Endothelial cell of umbilical vein (primary cell): ENCODE measurements at regions not wholly inside any gene's neighbourhood (a gene's known extent, or its start where the extent isn't known, plus 50 kb on each side); places are given as distances from the start of the nearest gene placed in this dataset.

Experiments
- BruUV-seq: library from RNA; stranded (reverse); fragments of 400-500 nt; replicated peaks from 2 replicates; lab custom pipeline; 2021; lab: Mats Ljungman, UMichigan
- CTCF ChIA-PET: fragments of 300-600, 350-600 bp; sonication (Branson Sonifier 250); formaldehyde crosslinking; loops from one replicate; lab custom pipeline; 2021; ENCODE audit warnings: antibody characterized with exemption, inconsistent platforms; lab: Charles Lee
- POLR2A ChIA-PET: fragments of 300-600, 350-600 bp; sonication (Branson Sonifier 250); formaldehyde crosslinking; loops from one replicate; lab custom pipeline; 2021; ENCODE audit warnings: antibody characterized with exemption, inconsistent platforms; lab: Charles Lee
- DNase-seq: peaks from one replicate; pipeline ENCODE4 v3.0.0-alpha.2; 2011; ENCODE audit warnings: low read depth, low spot score
- FAIRE-seq: peaks from 2 replicates; lab custom pipeline; 2011; peaks lifted over from hg19 to GRCh38; lab: Jason Lieb, UNC
- H2AFZ ChIP-seq: 2 replicates; pipeline ENCODE4 v1.6.0; 2012; ENCODE audit warnings: low read depth, low read length, control low read depth, inconsistent platforms
- H3K27ac ChIP-seq: 2 replicates; pipeline ENCODE4 v1.5.1; 2011; ENCODE audit warnings: low read depth, mild to moderate bottlenecking, control low read depth, low read length, moderate library complexity; ENCODE audit not compliant: insufficient read depth
- H3K27me3 ChIP-seq, 2 experiments: 2 replicates each; pipeline versions ENCODE4 v1.6.0 to v1.6.1; 2011; ENCODE audit warnings: low read length in 2 of 2, mixed read lengths in 1 of 2; ENCODE audit not compliant: control insufficient read depth in 2 of 2, insufficient read depth in 2 of 2
- H3K36me3 ChIP-seq, 2 experiments: 2 replicates in 1 of 2; 3 replicates in 1 of 2; pipeline ENCODE4 v1.5.1; 2011; ENCODE audit warnings: low read length in 2 of 2, mild to moderate bottlenecking in 1 of 2, moderate library complexity in 1 of 2; ENCODE audit not compliant: control insufficient read depth in 2 of 2, insufficient read depth in 2 of 2; ENCODE audit errors: extremely low read depth in 1 of 2
- H3K4me1 ChIP-seq: 3 replicates; pipeline ENCODE4 v1.5.1; 2011; ENCODE audit warnings: mild to moderate bottlenecking, low read length; ENCODE audit not compliant: control insufficient read depth, insufficient read depth; ENCODE audit errors: extremely low read depth
- H3K4me2 ChIP-seq: 2 replicates; pipeline ENCODE4 v1.6.1; 2011; ENCODE audit warnings: low read length, control low read depth, mixed read lengths; ENCODE audit not compliant: insufficient read depth
- H3K4me3 ChIP-seq, 3 experiments: fragments of 200-600 bp in 1 of 3; sonication (generic), shearing (Covaris generic) in 1 of 3; replicated peaks in 1 of 3; 2 replicates each; pipeline ENCODE4 v1.5.1; 2011 to 2016; ENCODE audit warnings: control low read depth in 3 of 3, low read length in 3 of 3, mild to moderate bottlenecking in 2 of 3, inconsistent platforms in 1 of 3, low read depth in 1 of 3, moderate library complexity in 1 of 3; ENCODE audit not compliant: insufficient read depth in 1 of 3
- H3K79me2 ChIP-seq: 2 replicates; pipeline ENCODE4 v1.6.0; 2012; ENCODE audit warnings: low read length, inconsistent platforms; ENCODE audit not compliant: control insufficient read depth, insufficient read depth
- H3K9ac ChIP-seq: replicated peaks from 2 replicates; pipeline ENCODE3; 2011; ENCODE audit warnings: low read length, control low read depth; ENCODE audit not compliant: insufficient read depth; ENCODE audit errors: extremely low read depth
- H3K9me1 ChIP-seq: replicated peaks from 3 replicates; pipeline ENCODE4 v1.6.0; 2011; ENCODE audit warnings: mild to moderate bottlenecking, low read length; ENCODE audit not compliant: control insufficient read depth, insufficient read depth; ENCODE audit errors: extremely low read depth
- H3K9me3 ChIP-seq: replicated peaks from 2 replicates; pipeline ENCODE4 v1.5.1; 2012; ENCODE audit warnings: low read length, inconsistent platforms; ENCODE audit not compliant: control insufficient read depth, insufficient read depth
- H4K20me1 ChIP-seq: replicated peaks from 2 replicates; pipeline ENCODE3; 2011; ENCODE audit warnings: mild to moderate bottlenecking, low read length; ENCODE audit not compliant: control insufficient read depth, insufficient read depth; ENCODE audit errors: extremely low read depth
- CTCF ChIP-seq, 2 donors: IDR thresholded peaks; 1 replicate in 1 of 2; 2 replicates in 1 of 2; pipeline ENCODE4 v1.5.1; 2011; ENCODE audit warnings: low read length in 2 of 2, mild to moderate bottlenecking in 2 of 2, moderate library complexity in 2 of 2, control low read depth in 1 of 2, inconsistent platforms in 1 of 2, low read depth in 1 of 2; ENCODE audit not compliant: insufficient read depth in 1 of 2; ENCODE audit errors: extremely low read depth in 1 of 2
- EZH2 ChIP-seq: IDR thresholded peaks from 2 replicates; pipeline ENCODE4 v1.6.1; 2012; ENCODE audit warnings: borderline replicate concordance, low read depth, mild to moderate bottlenecking, moderate library complexity, low read length, inconsistent platforms; ENCODE audit not compliant: severe bottlenecking
- FOS ChIP-seq: IDR thresholded peaks from 2 replicates; pipeline ENCODE4 v1.6.1; 2011; ENCODE audit warnings: mild to moderate bottlenecking, low read length, moderate library complexity, borderline replicate concordance; ENCODE audit not compliant: insufficient read depth
- GATA2 ChIP-seq: IDR thresholded peaks from 2 replicates; pipeline ENCODE4 v1.7.0; 2011; ENCODE audit warnings: low read depth, mild to moderate bottlenecking, moderate library complexity, mixed read lengths, low read length; ENCODE audit not compliant: insufficient read length, insufficient read depth
- JUN ChIP-seq: IDR thresholded peaks from 2 replicates; pipeline ENCODE4 v1.6.1; 2011; ENCODE audit warnings: borderline replicate concordance, low read depth; ENCODE audit not compliant: insufficient read length, insufficient read depth
- MAX ChIP-seq: IDR thresholded peaks from 2 replicates; pipeline ENCODE4 v1.6.1; 2011; ENCODE audit not compliant: insufficient read depth, insufficient read length
- MYC ChIP-seq: IDR thresholded peaks from one replicate; pipeline ENCODE4 v1.6.1; 2011; ENCODE audit warnings: mild to moderate bottlenecking, low read depth, low read length
- POLR2A ChIP-seq: IDR thresholded peaks from 2 replicates; pipeline ENCODE4 v1.6.1; 2012; ENCODE audit warnings: low read depth, mild to moderate bottlenecking, control low read depth, low read length
- POLR2AphosphoS5 ChIP-seq: IDR thresholded peaks from 2 replicates; pipeline ENCODE4 v1.6.1; 2012; ENCODE audit warnings: low read depth, mild to moderate bottlenecking, control low read depth, low read length, moderate library complexity; ENCODE audit not compliant: insufficient read depth
- dilution Hi-C: fragments of 300-500 bp; cut with MboI; formaldehyde crosslinking; loops from one replicate; pipeline ENCODE4 v1.15.0; 2019; ENCODE audit warnings: low sequenced_read_pairs; ENCODE audit not compliant: extremely low pct_ligation_motif_present
- intact Hi-C: fragments of 100-400 bp; cut with micrococcal nuclease; formaldehyde crosslinking; loops from one replicate; pipeline ENCODE4 v1.10.0; 2022

DNA sequence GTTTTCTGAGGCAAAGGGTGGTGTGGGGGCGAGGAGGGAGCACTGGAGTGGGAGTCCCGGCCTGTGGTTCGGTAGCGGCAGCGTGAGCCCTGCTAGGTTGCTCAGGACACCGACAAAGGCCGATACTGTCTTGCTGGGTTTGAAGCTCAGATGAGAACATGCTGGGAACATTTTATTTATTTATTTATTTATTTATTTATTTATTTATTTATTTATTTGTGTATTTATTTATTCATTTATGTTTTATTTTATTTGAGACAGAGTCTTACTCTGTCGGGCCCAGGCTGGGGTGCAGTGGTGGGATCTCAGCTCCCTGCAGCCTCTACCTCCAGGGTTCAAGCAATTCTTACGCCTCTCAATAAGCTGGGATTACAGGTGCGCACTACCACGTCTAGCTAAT is 117.9 kb upstream of the GSE1 start:
- no peak overlapping the region for H3K4me2 ChIP-seq
- DNase-seq, result no peak
- H3K27me3 ChIP-seq, result no peaks in the 10 kb centered on the region
- H3K27ac ChIP-seq, result no peak overlapping the region
- no TSS peak for BruUV-seq
- POLR2A ChIA-PET, result no interaction called here
- TF ChIP-seq POLR2AphosphoS5 (no peak), MYC (no peak), MAX (no peak), EZH2 (no peak), GATA2 (no peak), FOS (no peak), CTCF (IDR thresholded peaks at IDR 0.05; ENCODE audit: extremely low read depth in 1 of 2, insufficient read depth in 1 of 2, low read depth in 1 of 2, low read length in 2 of 2) (no peak), JUN (no peak), POLR2A (no peak)
- H3K9me3 ChIP-seq, result no peaks in the 10 kb centered on the region
- no peaks in the 10 kb centered on the region for H3K4me1 ChIP-seq
- no peaks in the 10 kb centered on the region for H3K9me1 ChIP-seq
- dilution Hi-C loops (no loop called here), intact Hi-C loops (no loop called here)
- H3K36me3 ChIP-seq, result no peaks in the 10 kb centered on the region
- no peak overlapping the region for H2AFZ ChIP-seq
- no peaks in the 10 kb centered on the region for H4K20me1 ChIP-seq
- H3K79me2 ChIP-seq, result no peaks in the 10 kb centered on the region
- FAIRE-seq, result no peak
- no peak overlapping the region for H3K9ac ChIP-seq
- CTCF ChIA-PET, result interaction anchor here (0.6 to 1.2 kb wide), 3 partner anchors 11 to 75 kb away, joined by 3 read pairs; no protein-coding TSS in a partner anchor
- H3K4me3 ChIP-seq, result no peak overlapping the region
